ENCODE measurements at regions not wholly inside any gene's neighbourhood (a gene's known extent, or its start where the extent isn't known, plus 50 kb on each side); places are given as distances from the start of the nearest gene placed in this dataset.

GRCh38 chr21:19489930-19490329, 1086.3 kb upstream of the TMPRSS15 start:
- no peak for TF ChIP-seq CTCF (conservative IDR thresholded peaks at IDR 0.05; ENCODE audit: low read length)
- TF ChIP-seq EZH2phosphoT487 (IDR thresholded peaks at IDR 0.05; ENCODE audit: borderline replicate concordance, low read depth, low read length) = no peak

All from OCI-LY7 (cell line).